ENCODE measurements at regions not wholly inside any gene's neighbourhood (a gene's known extent, or its start where the extent isn't known, plus 50 kb on each side); places are given as distances from the start of the nearest gene placed in this dataset.

DNA sequence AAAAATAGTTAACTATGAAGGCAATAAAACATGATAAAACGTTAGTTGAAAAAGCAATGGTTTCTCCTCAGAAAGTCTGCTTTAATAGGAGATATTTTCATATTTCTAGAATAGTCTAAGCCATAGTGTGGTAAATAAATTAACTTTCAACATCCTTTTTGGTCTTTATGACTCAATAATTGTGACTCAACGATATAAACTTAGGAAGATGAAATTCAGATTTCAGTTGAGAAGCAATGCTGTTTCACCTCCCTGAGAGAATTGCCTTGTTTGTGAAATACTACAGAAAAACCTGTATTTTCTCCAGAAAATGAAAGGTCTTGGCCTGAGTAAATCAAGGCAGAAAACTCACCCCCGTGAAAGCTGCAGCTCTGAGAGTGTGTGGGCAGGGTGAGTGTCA, 166.9 kb downstream of the ETAA1 start:
- no peaks in the 10 kb centered on the region for H3K9me3 ChIP-seq (ENCODE audit: control insufficient read depth in 1 of 2, insufficient read depth in 1 of 2, low read depth in 1 of 2, low read length in 2 of 2)
- ATAC-seq (no peak), DNase-seq (ENCODE audit: low read depth, low spot score) (no peak)
- POLR2A ChIA-PET = no interaction called here
- no peak overlapping the region for H3K4me2 ChIP-seq (ENCODE audit: low read length)
- peaks cover 4% of the 10 kb centered on the region; the same call in 1 of the 2 replicates for H3K27me3 ChIP-seq (ENCODE audit: insufficient read depth, low read length)
- H3K4me1 ChIP-seq (ENCODE audit: control insufficient read depth in 1 of 2, insufficient read depth in 2 of 2, low read length in 2 of 2) = no peaks in the 10 kb centered on the region
- CTCF ChIA-PET = no interaction called here
- H3K9me2 ChIP-seq (ENCODE audit: insufficient read depth) = no peaks in the 10 kb centered on the region
- intact Hi-C loops (cut with micrococcal nuclease) = no loop called here
- TF ChIP-seq, protein P1, sequence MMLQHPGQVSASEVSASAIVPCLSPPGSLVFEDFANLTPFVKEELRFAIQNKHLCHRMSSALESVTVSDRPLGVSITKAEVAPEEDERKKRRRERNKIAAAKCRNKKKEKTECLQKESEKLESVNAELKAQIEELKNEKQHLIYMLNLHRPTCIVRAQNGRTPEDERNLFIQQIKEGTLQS (IDR thresholded peaks at IDR 0.05) = no peak
- TF ChIP-seq POLR2AphosphoS5 (IDR thresholded peaks at IDR 0.05; ENCODE audit: low read depth, low read length) (no peak), EZH2phosphoT487 (IDR thresholded peaks at IDR 0.05; ENCODE audit: borderline replicate concordance) (no peak), SIN3A (IDR thresholded peaks at IDR 0.05; ENCODE audit: low read depth) (no peak), ELF1 (IDR thresholded peaks at IDR 0.05; ENCODE audit: borderline replicate concordance, low read depth) (no peak), EGR1 (IDR thresholded peaks at IDR 0.05; ENCODE audit: low read depth) (no peak), ZBTB33 (IDR thresholded peaks at IDR 0.05; ENCODE audit: extremely low read depth, insufficient replicate concordance, low read length) (no peak), SRF (IDR thresholded peaks at IDR 0.05; ENCODE audit: low read depth) (no peak), JUND (IDR thresholded peaks at IDR 0.05) (no peak), POLR2A (IDR thresholded peaks at IDR 0.05; ENCODE audit: borderline replicate concordance, extremely low read depth, insufficient read depth, insufficient read length) (no peak), ZNF274 (IDR thresholded peaks at IDR 0.05; ENCODE audit: low read depth, low read length) (no peak), ZFX (IDR thresholded peaks at IDR 0.05) (no peak), RAD21 (IDR thresholded peaks at IDR 0.05; ENCODE audit: low read depth) (no peak), TCF7L2 (IDR thresholded peaks at IDR 0.05; ENCODE audit: borderline replicate concordance, extremely low read depth, insufficient read depth, insufficient read length) (no peak), EZH2 (IDR thresholded peaks at IDR 0.05) (no peak), CBX3 (IDR thresholded peaks at IDR 0.05; ENCODE audit: low read depth) (no peak), SP1 (IDR thresholded peaks at IDR 0.05; ENCODE audit: low read depth) (no peak)
- TF ChIP-seq, protein P2, sequence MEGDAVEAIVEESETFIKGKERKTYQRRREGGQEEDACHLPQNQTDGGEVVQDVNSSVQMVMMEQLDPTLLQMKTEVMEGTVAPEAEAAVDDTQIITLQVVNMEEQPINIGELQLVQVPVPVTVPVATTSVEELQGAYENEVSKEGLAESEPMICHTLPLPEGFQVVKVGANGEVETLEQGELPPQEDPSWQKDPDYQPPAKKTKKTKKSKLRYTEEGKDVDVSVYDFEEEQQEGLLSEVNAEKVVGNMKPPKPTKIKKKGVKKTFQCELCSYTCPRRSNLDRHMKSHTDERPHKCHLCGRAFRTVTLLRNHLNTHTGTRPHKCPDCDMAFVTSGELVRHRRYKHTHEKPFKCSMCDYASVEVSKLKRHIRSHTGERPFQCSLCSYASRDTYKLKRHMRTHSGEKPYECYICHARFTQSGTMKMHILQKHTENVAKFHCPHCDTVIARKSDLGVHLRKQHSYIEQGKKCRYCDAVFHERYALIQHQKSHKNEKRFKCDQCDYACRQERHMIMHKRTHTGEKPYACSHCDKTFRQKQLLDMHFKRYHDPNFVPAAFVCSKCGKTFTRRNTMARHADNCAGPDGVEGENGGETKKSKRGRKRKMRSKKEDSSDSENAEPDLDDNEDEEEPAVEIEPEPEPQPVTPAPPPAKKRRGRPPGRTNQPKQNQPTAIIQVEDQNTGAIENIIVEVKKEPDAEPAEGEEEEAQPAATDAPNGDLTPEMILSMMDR (IDR thresholded peaks at IDR 0.05 in 2 of 3, conservative IDR thresholded peaks at IDR 0.05 in 1 of 3; ENCODE audit: borderline replicate concordance in 1 of 3, insufficient read depth in 1 of 3, low read depth in 2 of 3, low read length in 2 of 3) = no peak
- TF ChIP-seq, protein P3, sequence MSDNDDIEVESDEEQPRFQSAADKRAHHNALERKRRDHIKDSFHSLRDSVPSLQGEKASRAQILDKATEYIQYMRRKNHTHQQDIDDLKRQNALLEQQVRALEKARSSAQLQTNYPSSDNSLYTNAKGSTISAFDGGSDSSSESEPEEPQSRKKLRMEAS (IDR thresholded peaks at IDR 0.05) = no peak
- TF ChIP-seq, protein P4, sequence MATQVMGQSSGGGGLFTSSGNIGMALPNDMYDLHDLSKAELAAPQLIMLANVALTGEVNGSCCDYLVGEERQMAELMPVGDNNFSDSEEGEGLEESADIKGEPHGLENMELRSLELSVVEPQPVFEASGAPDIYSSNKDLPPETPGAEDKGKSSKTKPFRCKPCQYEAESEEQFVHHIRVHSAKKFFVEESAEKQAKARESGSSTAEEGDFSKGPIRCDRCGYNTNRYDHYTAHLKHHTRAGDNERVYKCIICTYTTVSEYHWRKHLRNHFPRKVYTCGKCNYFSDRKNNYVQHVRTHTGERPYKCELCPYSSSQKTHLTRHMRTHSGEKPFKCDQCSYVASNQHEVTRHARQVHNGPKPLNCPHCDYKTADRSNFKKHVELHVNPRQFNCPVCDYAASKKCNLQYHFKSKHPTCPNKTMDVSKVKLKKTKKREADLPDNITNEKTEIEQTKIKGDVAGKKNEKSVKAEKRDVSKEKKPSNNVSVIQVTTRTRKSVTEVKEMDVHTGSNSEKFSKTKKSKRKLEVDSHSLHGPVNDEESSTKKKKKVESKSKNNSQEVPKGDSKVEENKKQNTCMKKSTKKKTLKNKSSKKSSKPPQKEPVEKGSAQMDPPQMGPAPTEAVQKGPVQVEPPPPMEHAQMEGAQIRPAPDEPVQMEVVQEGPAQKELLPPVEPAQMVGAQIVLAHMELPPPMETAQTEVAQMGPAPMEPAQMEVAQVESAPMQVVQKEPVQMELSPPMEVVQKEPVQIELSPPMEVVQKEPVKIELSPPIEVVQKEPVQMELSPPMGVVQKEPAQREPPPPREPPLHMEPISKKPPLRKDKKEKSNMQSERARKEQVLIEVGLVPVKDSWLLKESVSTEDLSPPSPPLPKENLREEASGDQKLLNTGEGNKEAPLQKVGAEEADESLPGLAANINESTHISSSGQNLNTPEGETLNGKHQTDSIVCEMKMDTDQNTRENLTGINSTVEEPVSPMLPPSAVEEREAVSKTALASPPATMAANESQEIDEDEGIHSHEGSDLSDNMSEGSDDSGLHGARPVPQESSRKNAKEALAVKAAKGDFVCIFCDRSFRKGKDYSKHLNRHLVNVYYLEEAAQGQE (IDR thresholded peaks at IDR 0.05; ENCODE audit: low read depth) = no peak
- no peak overlapping the region for H3K9ac ChIP-seq (ENCODE audit: low read length)
- H3K36me3 ChIP-seq (ENCODE audit: control insufficient read depth in 1 of 2, insufficient read depth in 2 of 2, low read length in 2 of 2) = no peaks in the 10 kb centered on the region
- H3K27ac ChIP-seq (ENCODE audit: low read depth, low read length) = no peak overlapping the region
- no peak overlapping the region for H2AFZ ChIP-seq (ENCODE audit: low read depth, low read length, poor library complexity, severe bottlenecking)
- no TSS peak for BruUV-seq (replicated peaks)
- H3K4me3 ChIP-seq (replicated peaks in 1 of 2; ENCODE audit: low read depth in 1 of 2, low read length in 2 of 2) = no peak overlapping the region
- no peaks in the 10 kb centered on the region for H3K79me2 ChIP-seq (ENCODE audit: insufficient read depth, low read length)
- RAD21 ChIA-PET (ENCODE audit: low non-redundant PET in 1 of 2, low total read pairs in 2 of 2, uncharacterized antibody in 2 of 2, unreplicated experiment in 2 of 2) = no interaction called here
- H4K20me1 ChIP-seq (ENCODE audit: insufficient read depth) = no peaks in the 10 kb centered on the region

Data from HCT116 (cell line).